Right atrium auricular region (tissue), 2 donors: ENCODE measurements at regions not wholly inside any gene's neighbourhood (a gene's known extent, or its start where the extent isn't known, plus 50 kb on each side); places are given as distances from the start of the nearest gene placed in this dataset.

Experiments
- DNase-seq: peaks from one replicate; pipeline ENCODE4 v3.0.0-alpha.2; 2019; ENCODE audit warnings: low spot score
- H3K27ac ChIP-seq, 2 donors: fragments of 200-600 bp; sonication (generic); 1 replicate in 1 of 2; 2 replicates in 1 of 2; pipeline ENCODE4 v1.5.1; 2016 to 2019
- H3K27me3 ChIP-seq, 2 donors: fragments of 200-600 bp; sonication (generic); one replicate each; pipeline versions ENCODE4 v1.5.1 to v1.6.0; 2017 to 2019
- H3K36me3 ChIP-seq: fragments of 200-600 bp; sonication (generic); one replicate; pipeline ENCODE4 v1.5.1; 2016
- H3K4me1 ChIP-seq, 2 donors: fragments of 200-600 bp; sonication (generic); one replicate each; pipeline versions ENCODE4 v1.5.1 to v1.6.0; 2017 to 2019
- H3K4me3 ChIP-seq, 2 donors: fragments of 200-600 bp; sonication (generic); 1 replicate in 1 of 2; 2 replicates in 1 of 2; pipeline ENCODE4 v1.5.1; 2017 to 2019; ENCODE audit warnings: mild to moderate bottlenecking in 1 of 2, moderate library complexity in 1 of 2
- H3K9me3 ChIP-seq, 2 donors: fragments of 200-600 bp; sonication (generic); one replicate each; pipeline ENCODE4 v1.5.1; 2019
- CTCF ChIP-seq, 2 donors: fragments of 200-600 bp; sonication (generic); IDR thresholded peaks; one replicate each; pipeline ENCODE4 v1.5.1; 2019; ENCODE audit warnings: antibody characterized with exemption in 2 of 2

GRCh38 chr2:856041-856440 lies 94.6 kb upstream of the SNTG2 start:
- DNase-seq = no peak
- TF ChIP-seq CTCF (IDR thresholded peaks at IDR 0.05) = no peak
- Histone ChIP-seq H3K36me3 (no peaks in the 10 kb centered on the region), H3K9me3 (no peaks in the 10 kb centered on the region), H3K27me3 (no peaks in the 10 kb centered on the region), H3K27ac (no peak overlapping the region), H3K4me1 (no peaks in the 10 kb centered on the region), H3K4me3 (no peak overlapping the region)

GRCh38 chr2:855177-855576 lies 95.5 kb upstream of the SNTG2 start:
- H3K9me3 ChIP-seq = no peaks in the 10 kb centered on the region
- TF ChIP-seq CTCF (IDR thresholded peaks at IDR 0.05) = no peak
- DNase-seq = no peak

GRCh38 chr2:854460-854859 lies 96.2 kb upstream of the SNTG2 start:
- no peak overlapping the region for H3K27ac ChIP-seq
- no peaks in the 10 kb centered on the region for H3K27me3 ChIP-seq
- no peak for DNase-seq
- H3K9me3 ChIP-seq = no peaks in the 10 kb centered on the region
- no peak overlapping the region for H3K4me3 ChIP-seq
- H3K36me3 ChIP-seq = no peaks in the 10 kb centered on the region
- TF ChIP-seq CTCF (IDR thresholded peaks at IDR 0.05) = peak; percentile 21 to 61
- no peaks in the 10 kb centered on the region for H3K4me1 ChIP-seq

More at GRCh38 chr2:855177-855576, 95.5 kb upstream of the SNTG2 start:
- no peaks in the 10 kb centered on the region for H3K36me3 ChIP-seq
- no peaks in the 10 kb centered on the region for H3K4me1 ChIP-seq
- H3K27me3 ChIP-seq = no peaks in the 10 kb centered on the region
- no peak overlapping the region for H3K27ac ChIP-seq
- H3K4me3 ChIP-seq = no peak overlapping the region

GRCh38 chr2:853203-853870 lies 97.3 kb upstream of the SNTG2 start:
- TF ChIP-seq CTCF (IDR thresholded peaks at IDR 0.05) = no peak
- Histone ChIP-seq H3K36me3 (no peaks in the 10 kb centered on the region), H3K27ac (no peak overlapping the region), H3K27me3 (no peaks in the 10 kb centered on the region), H3K4me1 (no peaks in the 10 kb centered on the region), H3K9me3 (no peaks in the 10 kb centered on the region), H3K4me3 (no peak overlapping the region)
- DNase-seq = no peak

DNA sequence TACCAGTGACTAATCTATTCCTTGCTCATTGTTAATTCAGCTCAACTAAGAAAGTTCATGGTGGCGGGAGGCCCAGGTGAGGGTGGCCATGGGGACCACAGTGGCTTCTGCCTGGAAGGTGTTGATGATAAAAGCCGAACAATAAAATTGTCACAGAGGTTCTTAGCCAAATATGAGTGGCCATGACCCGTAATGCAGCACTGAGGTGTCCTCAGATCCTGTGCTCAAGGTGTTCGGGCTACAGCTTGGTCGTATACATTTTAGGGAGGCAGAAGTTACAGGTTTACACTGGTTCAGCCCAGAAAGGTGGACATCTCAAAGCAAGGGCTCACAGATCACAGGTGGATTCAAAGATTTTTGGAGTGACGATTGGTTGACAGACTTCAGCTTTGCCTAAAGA lies 98.5 kb upstream of the SNTG2 start:
- no peak overlapping the region for H3K4me3 ChIP-seq
- H3K36me3 ChIP-seq = no peaks in the 10 kb centered on the region
- DNase-seq = no peak
- no peaks in the 10 kb centered on the region for H3K4me1 ChIP-seq
- no peak overlapping the region for H3K27ac ChIP-seq
- H3K9me3 ChIP-seq = no peaks in the 10 kb centered on the region
- TF ChIP-seq CTCF (IDR thresholded peaks at IDR 0.05) = no peak
- no peaks in the 10 kb centered on the region for H3K27me3 ChIP-seq

DNA sequence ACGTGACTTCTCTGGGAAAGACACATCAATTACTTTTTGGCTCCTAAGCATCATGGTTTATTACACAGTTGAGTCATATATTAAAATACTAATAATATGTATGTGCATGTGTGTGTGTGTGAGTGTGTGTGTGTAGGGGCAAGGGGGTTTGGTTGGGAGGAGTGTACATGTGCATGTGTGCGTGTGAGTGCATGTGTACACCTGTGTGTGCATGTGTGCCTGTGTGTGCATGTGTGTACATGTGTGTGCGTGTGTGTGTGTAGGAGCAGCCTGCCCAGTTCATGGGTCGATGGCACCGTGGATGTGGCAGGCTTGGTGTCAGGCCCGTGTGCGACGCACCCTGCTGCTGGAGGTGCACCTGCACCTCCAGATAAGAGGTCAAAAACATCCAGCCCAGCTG lies 99.0 kb upstream of the SNTG2 start:
- no peak overlapping the region for H3K27ac ChIP-seq
- no peaks in the 10 kb centered on the region for H3K36me3 ChIP-seq
- no peaks in the 10 kb centered on the region for H3K9me3 ChIP-seq
- no peak for DNase-seq
- no peaks in the 10 kb centered on the region for H3K27me3 ChIP-seq
- H3K4me1 ChIP-seq = no peaks in the 10 kb centered on the region
- TF ChIP-seq CTCF (IDR thresholded peaks at IDR 0.05) = no peak
- H3K4me3 ChIP-seq = no peak overlapping the region
